ENCODE measurements at regions not wholly inside any gene's neighbourhood (a gene's known extent, or its start where the extent isn't known, plus 50 kb on each side); places are given as distances from the start of the nearest gene placed in this dataset.

DNA sequence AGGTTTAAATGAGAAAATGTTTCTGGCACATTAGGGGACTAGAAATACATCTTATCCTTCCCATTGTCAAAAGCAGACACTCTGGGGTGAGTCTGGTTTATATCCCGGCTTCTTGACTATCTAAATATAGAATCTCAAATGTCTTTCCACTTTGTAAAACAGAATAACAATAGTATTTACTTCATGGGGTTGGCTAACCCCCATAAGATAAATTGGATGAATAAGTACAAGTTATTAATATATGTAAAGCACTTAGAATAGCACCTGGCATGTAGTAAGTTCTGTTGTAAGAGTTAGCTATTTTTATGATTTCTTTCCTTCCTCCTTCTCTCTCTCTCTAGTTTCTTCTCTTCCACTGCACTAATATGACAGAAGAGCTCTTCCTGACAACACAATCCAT lies 499.1 kb downstream of the INSC start:
- 84 to 91% methylated on average over 1 of the region's 1 CpG for WGBS, 2 donors
- intact Hi-C loops (cut with DNase I; ENCODE audit: low total_unique reads), result no loop called here
- H3K27ac ChIP-seq, result no peak overlapping the region
- TF ChIP-seq, protein P1, sequence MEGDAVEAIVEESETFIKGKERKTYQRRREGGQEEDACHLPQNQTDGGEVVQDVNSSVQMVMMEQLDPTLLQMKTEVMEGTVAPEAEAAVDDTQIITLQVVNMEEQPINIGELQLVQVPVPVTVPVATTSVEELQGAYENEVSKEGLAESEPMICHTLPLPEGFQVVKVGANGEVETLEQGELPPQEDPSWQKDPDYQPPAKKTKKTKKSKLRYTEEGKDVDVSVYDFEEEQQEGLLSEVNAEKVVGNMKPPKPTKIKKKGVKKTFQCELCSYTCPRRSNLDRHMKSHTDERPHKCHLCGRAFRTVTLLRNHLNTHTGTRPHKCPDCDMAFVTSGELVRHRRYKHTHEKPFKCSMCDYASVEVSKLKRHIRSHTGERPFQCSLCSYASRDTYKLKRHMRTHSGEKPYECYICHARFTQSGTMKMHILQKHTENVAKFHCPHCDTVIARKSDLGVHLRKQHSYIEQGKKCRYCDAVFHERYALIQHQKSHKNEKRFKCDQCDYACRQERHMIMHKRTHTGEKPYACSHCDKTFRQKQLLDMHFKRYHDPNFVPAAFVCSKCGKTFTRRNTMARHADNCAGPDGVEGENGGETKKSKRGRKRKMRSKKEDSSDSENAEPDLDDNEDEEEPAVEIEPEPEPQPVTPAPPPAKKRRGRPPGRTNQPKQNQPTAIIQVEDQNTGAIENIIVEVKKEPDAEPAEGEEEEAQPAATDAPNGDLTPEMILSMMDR (IDR thresholded peaks at IDR 0.05), result no peak
- TF ChIP-seq POLR2A (IDR thresholded peaks at IDR 0.05), result no peak
- H3K36me3 ChIP-seq (ENCODE audit: low read depth, missing control alignments), result no peaks in the 10 kb centered on the region
- H3K9me3 ChIP-seq, result no peaks in the 10 kb centered on the region
- H3K27me3 ChIP-seq, result no peaks in the 10 kb centered on the region
- no peak for DNase-seq
- H3K4me1 ChIP-seq, result no peaks in the 10 kb centered on the region
- no peak overlapping the region for H3K4me3 ChIP-seq

DNA sequence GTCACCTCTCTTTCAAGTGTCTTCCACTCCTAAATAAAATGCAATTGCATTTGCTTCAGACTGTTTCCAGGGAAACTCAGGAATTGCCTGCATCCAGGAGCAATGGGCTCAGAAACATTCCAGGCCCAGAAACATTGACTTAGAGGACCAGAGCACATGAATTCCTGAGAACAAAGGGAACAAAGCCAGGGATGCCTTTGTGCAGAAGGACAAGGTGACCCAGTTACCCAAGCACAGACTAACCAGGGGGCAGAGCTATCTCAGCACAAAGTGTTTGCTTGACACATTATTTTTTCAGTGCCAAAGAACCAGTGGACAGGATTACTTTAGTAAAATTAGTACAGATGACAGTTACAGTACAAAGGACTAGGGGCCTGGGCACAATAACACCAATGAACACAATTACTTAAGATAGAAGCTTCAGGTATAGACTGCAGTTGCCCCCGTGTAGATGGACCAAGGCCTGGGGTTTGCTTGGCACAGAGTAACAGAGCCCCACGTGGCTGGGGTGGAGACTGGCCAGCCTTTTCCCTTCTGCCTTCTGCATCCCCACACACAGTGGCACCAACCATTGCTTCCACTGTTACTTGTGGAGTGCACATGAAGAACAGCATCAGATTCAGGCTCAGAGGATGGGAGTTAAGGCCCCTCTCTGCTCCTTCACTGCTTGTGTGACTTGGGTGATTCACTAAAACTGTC lies 500.8 kb downstream of the INSC start:
- Histone ChIP-seq H3K9me3 (no peaks in the 10 kb centered on the region), H3K27ac (no peak overlapping the region), H3K4me1 (no peaks in the 10 kb centered on the region), H3K27me3 (no peaks in the 10 kb centered on the region), H3K4me3 (no peak overlapping the region), H3K36me3 (ENCODE audit: low read depth, missing control alignments) (no peaks in the 10 kb centered on the region)
- WGBS, 2 donors, result 78 to 81% methylated on average over 2 of the region's 2 CpGs
- no peak for DNase-seq
- TF ChIP-seq POLR2A (IDR thresholded peaks at IDR 0.05), result no peak
- TF ChIP-seq, protein P1 (IDR thresholded peaks at IDR 0.05), result no peak
- intact Hi-C loops (cut with DNase I; ENCODE audit: low total_unique reads), result no loop called here

DNA sequence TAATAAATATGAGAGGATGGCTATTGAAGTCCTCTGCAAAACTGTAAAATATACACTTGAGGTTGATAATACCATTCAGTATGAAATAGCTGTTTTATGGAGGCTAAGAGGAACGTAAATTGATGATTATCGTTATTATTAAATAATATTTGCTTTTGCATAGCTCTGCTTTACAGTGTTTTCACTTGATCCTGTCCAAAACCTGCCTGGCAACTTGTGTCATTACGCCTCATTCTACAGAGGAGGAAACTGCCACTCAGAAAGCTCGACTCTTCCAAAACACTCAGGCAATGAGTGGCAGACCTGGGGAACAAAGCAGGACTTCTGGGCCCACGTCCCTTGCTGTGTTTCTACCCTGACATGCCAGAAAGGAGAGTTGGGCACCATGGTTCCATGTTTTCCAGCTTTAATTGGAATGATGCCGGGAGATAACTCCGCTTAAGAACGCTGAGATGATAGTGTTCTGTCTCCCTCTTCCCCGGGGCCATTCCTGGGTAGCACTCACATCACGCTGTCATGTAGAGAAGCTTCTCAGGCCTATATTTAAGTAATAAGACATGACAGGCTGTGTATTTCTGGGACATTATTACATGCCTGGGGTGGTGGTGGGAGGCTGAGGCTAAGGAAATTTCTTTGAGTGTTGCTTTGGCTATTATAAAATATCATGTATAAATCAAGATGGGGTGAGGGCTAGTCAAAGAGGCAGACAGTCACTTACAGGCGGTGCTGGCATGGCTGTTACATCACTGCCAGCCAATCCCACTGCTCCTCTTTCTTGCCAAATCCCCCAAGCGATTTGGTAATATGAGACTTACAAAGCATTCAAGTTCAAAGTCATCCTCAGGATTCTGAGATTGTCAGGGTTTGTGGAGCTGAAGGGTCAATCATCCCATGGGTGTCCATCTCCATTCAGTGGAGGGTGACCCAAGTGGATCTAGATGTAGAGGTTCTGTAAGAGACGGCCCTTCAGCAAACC lies 501.7 kb downstream of the INSC start:
- no peak for TF ChIP-seq POLR2A (IDR thresholded peaks at IDR 0.05)
- TF ChIP-seq, protein P1 (IDR thresholded peaks at IDR 0.05), result no peak
- no peaks in the 10 kb centered on the region for H3K36me3 ChIP-seq (ENCODE audit: low read depth, missing control alignments)
- H3K4me1 ChIP-seq, result no peaks in the 10 kb centered on the region
- intact Hi-C loops (cut with DNase I; ENCODE audit: low total_unique reads), result no loop called here
- WGBS, 2 donors, result 97% methylated on average over 12 to 13 of the region's 13 CpGs
- no peak overlapping the region for H3K27ac ChIP-seq
- no peaks in the 10 kb centered on the region for H3K27me3 ChIP-seq
- H3K9me3 ChIP-seq, result no peaks in the 10 kb centered on the region
- DNase-seq, result no peak
- H3K4me3 ChIP-seq, result no peak overlapping the region

DNA sequence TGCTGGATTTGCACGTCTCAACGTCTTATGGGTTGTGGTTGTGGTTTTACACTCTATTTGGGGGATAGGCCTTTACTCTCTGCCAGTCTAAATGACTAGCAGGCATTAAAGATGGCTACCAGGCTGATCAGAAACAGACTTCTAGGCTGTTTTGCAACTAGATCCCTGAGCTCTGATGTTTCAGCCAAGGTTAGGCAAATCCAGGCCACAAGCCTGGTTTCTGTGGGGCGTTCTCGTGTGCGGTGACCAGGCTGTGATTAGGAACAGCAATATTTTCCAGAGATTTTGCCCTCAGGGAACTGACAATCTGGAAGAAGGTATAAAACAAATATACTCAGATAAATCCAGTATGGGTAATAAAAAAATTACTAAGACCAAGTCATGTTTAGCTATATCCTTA lies 502.4 kb downstream of the INSC start:
- H3K9me3 ChIP-seq, result no peaks in the 10 kb centered on the region
- no peaks in the 10 kb centered on the region for H3K36me3 ChIP-seq (ENCODE audit: low read depth, missing control alignments)
- peaks cover 1% of the 10 kb centered on the region for H3K4me1 ChIP-seq
- no peak overlapping the region for H3K4me3 ChIP-seq
- H3K27ac ChIP-seq, result no peak overlapping the region
- DNase-seq, result no peak
- WGBS, 2 donors, result 94 to 100% methylated on average over 5 of the region's 5 CpGs
- intact Hi-C loops (cut with DNase I; ENCODE audit: low total_unique reads), result no loop called here
- no peak for TF ChIP-seq POLR2A (IDR thresholded peaks at IDR 0.05)
- TF ChIP-seq, protein P1 (IDR thresholded peaks at IDR 0.05), result no peak
- H3K27me3 ChIP-seq, result no peaks in the 10 kb centered on the region
